Thymus (tissue), 11 donors: ENCODE measurements at regions not wholly inside any gene's neighbourhood (a gene's known extent, or its start where the extent isn't known, plus 50 kb on each side); places are given as distances from the start of the nearest gene placed in this dataset.
"Not testable (repeated sequence)": the region's sequence is repeated elsewhere in the genome, so short reads cannot be mapped to it uniquely, and the experiment has no call there.

Experiments
- DNase-seq, 9 donors: peaks; one replicate each; pipeline ENCODE4 v3.0.0-alpha.2; 2013; ENCODE audit warnings: low spot score in 9 of 9, low read depth in 6 of 9, missing footprints in 1 of 9
- H3K27ac ChIP-seq, 2 donors: one replicate each; pipeline ENCODE4 v1.5.1; 2013; ENCODE audit warnings: control low read depth in 1 of 2, low read depth in 1 of 2, low read length in 1 of 2, mild to moderate bottlenecking in 1 of 2, moderate library complexity in 1 of 2
- H3K27me3 ChIP-seq, 2 donors: one replicate each; pipeline ENCODE4 v1.5.1; 2013; ENCODE audit warnings: low read length in 1 of 2; ENCODE audit not compliant: control insufficient read depth in 2 of 2, insufficient read depth in 1 of 2
- H3K36me3 ChIP-seq, 2 donors: one replicate each; pipeline ENCODE4 v1.5.1; 2013; ENCODE audit warnings: low read length in 1 of 2, mild to moderate bottlenecking in 1 of 2, moderate library complexity in 1 of 2; ENCODE audit not compliant: control insufficient read depth in 2 of 2, insufficient read depth in 2 of 2
- H3K4me1 ChIP-seq, 2 donors: one replicate each; pipeline ENCODE4 v1.5.1; 2013; ENCODE audit warnings: low read length in 2 of 2; ENCODE audit not compliant: control insufficient read depth in 2 of 2, insufficient read depth in 2 of 2
- H3K4me3 ChIP-seq, 2 donors: one replicate each; pipeline ENCODE4 v1.5.1; 2013; ENCODE audit warnings: low read length in 2 of 2, control low read depth in 1 of 2, mild to moderate bottlenecking in 1 of 2
- H3K9me3 ChIP-seq, 2 donors: one replicate each; pipeline ENCODE4 v1.5.1; 2013; ENCODE audit warnings: low read length in 1 of 2, mild to moderate bottlenecking in 1 of 2; ENCODE audit not compliant: control insufficient read depth in 2 of 2, insufficient read depth in 1 of 2
- WGBS: extraction: QIAGEN DNeasy Blood & Tissue Kit; methylation state at CpG from one replicate; pipeline ENCODE4 v1.1.7; 2013; 5-methylcytosine and 5-hydroxymethylcytosine counted together
- donor health status: healthy.

DNA sequence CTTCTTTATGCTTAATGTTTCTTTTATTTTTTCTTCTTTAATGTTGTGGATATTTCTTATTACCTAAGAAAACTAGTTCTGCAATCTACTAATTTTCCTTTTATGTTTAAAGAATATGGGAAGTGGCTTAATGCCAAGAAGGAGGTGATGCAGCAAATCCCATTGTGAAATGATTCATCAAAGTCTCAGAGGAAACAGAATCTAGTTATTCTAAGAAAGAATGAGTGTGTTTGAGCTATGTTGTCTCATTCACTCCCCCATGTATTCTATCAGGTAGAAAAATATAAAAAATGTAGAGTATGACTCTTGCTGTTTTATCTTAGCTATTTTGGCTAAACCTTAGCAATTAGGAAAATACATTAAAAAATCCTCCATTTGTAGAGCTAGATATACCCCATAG, 659.9 kb upstream of the RGS18 start:
- no peak overlapping the region for H3K4me3 ChIP-seq
- no peaks in the 10 kb centered on the region for H3K9me3 ChIP-seq
- H3K4me1 ChIP-seq: no peaks in the 10 kb centered on the region
- DNase-seq: no peak
- H3K27ac ChIP-seq: no peak overlapping the region
- H3K27me3 ChIP-seq: no peaks in the 10 kb centered on the region
- no peaks in the 10 kb centered on the region for H3K36me3 ChIP-seq

DNA sequence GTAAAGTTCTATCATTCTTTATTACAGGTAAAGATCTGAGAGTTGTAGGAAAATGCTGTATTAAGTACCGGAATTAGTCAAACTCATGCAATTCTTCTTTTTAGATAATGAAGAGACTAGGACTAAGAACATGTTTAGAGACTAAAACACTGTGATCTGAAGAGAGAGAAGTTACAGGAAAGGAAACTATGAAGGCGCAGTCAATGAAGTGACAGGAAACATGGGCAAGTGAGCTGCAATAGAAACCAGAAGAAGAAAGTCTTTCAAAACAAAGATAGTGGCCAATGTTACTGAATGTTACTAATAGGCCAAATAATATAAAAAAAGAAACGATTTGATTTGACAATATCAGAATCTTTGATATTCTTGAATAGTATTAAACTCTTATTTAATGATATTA, 659.4 kb upstream of the RGS18 start:
- H3K27me3 ChIP-seq: no peaks in the 10 kb centered on the region
- no peaks in the 10 kb centered on the region for H3K9me3 ChIP-seq
- DNase-seq: no peak
- H3K36me3 ChIP-seq: no peaks in the 10 kb centered on the region
- no peaks in the 10 kb centered on the region for H3K4me1 ChIP-seq
- no peak overlapping the region for H3K27ac ChIP-seq
- H3K4me3 ChIP-seq: no peak overlapping the region
- WGBS: 90% methylated on average over 3 of the region's 3 CpGs

GRCh38 chr1:191504999-191505398, 653.3 kb upstream of the RGS18 start:
- DNase-seq: no peak
- no peak overlapping the region for H3K4me3 ChIP-seq
- H3K36me3 ChIP-seq: no peaks in the 10 kb centered on the region
- no peaks in the 10 kb centered on the region for H3K9me3 ChIP-seq
- no peak overlapping the region for H3K27ac ChIP-seq
- no peaks in the 10 kb centered on the region for H3K4me1 ChIP-seq
- H3K27me3 ChIP-seq: no peaks in the 10 kb centered on the region

- 85% methylated on average over 2 of the region's 2 CpGs for WGBS
Observed at GRCh38 chr1:191508239-191508638, 650.0 kb upstream of the RGS18 start.

GRCh38 chr1:191511480-191511879, 646.8 kb upstream of the RGS18 start:
- H3K4me3 ChIP-seq, H3K9me3 ChIP-seq, DNase-seq, H3K27ac ChIP-seq, H3K4me1 ChIP-seq, H3K27me3 ChIP-seq, H3K36me3 ChIP-seq: not testable (repeated sequence)
- WGBS: 92% methylated on average over 3 of the region's 3 CpGs

More at GRCh38 chr1:191508239-191508638, 650.0 kb upstream of the RGS18 start:
- H3K9me3 ChIP-seq: no peaks in the 10 kb centered on the region
- no peaks in the 10 kb centered on the region for H3K27me3 ChIP-seq
- H3K4me1 ChIP-seq: no peaks in the 10 kb centered on the region
- no peak for DNase-seq
- no peaks in the 10 kb centered on the region for H3K36me3 ChIP-seq
- no peak overlapping the region for H3K27ac ChIP-seq
- no peak overlapping the region for H3K4me3 ChIP-seq

DNA sequence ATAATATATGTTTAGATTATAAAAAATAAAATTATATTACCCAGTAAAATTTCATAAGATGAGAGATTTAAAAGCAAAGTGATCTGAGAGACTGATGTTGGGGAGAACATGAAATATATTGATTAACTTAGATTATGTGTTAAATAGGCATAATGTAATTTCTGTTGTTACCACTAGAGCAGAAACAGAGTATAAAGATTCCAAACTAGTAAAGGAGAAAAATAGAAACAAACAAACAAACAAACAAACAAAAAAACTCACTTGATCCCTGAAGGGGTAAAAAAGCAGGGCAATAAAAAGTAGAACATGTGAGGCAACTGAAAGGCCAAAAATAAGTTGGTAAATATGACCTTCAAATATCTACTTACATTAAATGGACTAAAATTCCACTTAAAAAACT, 640.4 kb upstream of the RGS18 start:
- Histone ChIP-seq H3K36me3 (no peaks in the 10 kb centered on the region), H3K27me3 (no peaks in the 10 kb centered on the region), H3K4me1 (no peaks in the 10 kb centered on the region), H3K27ac (no peak overlapping the region), H3K4me3 (no peak overlapping the region), H3K9me3 (no peaks in the 10 kb centered on the region)
- no peak for DNase-seq

- Histone ChIP-seq H3K4me1 (no peaks in the 10 kb centered on the region), H3K27ac (no peak overlapping the region), H3K9me3 (no peaks in the 10 kb centered on the region), H3K4me3 (no peak overlapping the region), H3K36me3 (no peaks in the 10 kb centered on the region), H3K27me3 (no peaks in the 10 kb centered on the region)
- no peak for DNase-seq
Observed at GRCh38 chr1:191519519-191519918, 638.7 kb upstream of the RGS18 start.

DNA sequence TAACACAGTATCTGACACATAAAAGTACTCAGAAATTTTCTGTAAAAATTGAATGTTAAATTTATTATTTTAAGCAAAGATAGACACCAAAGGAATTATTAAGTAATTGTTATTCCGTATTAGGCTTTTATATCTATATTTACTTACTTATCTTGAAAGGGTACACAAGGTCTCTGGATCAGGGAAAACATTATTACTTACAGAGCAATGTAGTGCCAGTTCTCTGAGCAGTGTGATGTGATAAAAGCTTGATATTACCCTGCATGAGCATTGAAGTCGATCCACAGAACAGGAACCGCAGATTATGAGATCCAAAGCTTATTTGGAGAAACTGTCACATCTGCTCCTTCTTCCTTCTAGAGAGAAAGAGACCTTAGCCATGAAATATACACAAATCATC, 637.9 kb upstream of the RGS18 start:
- Histone ChIP-seq H3K4me3 (no peak overlapping the region), H3K9me3 (no peaks in the 10 kb centered on the region), H3K27ac (no peak overlapping the region), H3K36me3 (no peaks in the 10 kb centered on the region), H3K27me3 (no peaks in the 10 kb centered on the region), H3K4me1 (no peaks in the 10 kb centered on the region)
- 88% methylated on average over 3 of the region's 3 CpGs for WGBS
- no peak for DNase-seq

DNA sequence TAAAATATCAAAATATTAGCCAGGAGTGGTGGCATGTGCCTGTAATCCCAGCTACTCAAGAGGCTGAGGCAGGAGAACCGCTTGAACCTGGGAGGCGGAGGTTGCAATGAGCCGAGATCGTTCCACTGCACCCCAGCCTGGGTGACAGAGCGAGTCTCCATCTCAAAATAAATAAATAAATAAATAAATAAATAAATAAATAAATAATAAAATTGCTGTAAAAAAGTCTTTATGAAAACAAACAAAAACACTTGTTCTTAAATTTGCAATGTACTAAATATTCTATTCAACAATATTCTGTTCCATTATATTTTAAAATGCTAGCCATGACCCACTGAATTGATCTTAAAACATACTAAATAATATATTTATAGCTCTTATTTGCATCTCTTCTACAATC, 632.3 kb upstream of the RGS18 start:
- not testable (repeated sequence) for H3K27me3 ChIP-seq, H3K9me3 ChIP-seq, H3K36me3 ChIP-seq, H3K27ac ChIP-seq, H3K4me1 ChIP-seq, H3K4me3 ChIP-seq, DNase-seq
- 94% methylated on average over 5 of the region's 5 CpGs for WGBS

DNA sequence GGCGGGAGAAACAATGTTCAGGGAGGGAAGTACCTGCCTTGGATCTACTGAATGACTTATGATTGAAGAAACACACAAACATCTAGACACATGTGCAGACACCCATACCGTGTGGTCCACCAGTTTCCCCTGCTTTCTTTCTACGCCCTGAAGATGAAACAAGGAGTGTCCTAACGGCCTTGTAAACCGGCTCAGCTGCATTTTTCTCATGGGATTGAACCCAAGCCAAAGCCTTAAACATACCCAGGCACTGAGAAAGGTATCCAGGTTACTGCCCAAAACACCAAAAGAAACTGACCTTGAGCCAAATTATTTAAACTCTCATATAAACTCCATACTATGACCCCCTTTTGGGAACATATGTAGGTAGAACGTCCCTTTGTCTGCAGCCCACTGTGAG, 630.0 kb upstream of the RGS18 start:
- Histone ChIP-seq H3K9me3 (no peaks in the 10 kb centered on the region), H3K27me3 (no peaks in the 10 kb centered on the region), H3K4me3 (no peak overlapping the region), H3K27ac (no peak overlapping the region), H3K4me1 (no peaks in the 10 kb centered on the region), H3K36me3 (no peaks in the 10 kb centered on the region)
- no peak for DNase-seq
- WGBS: 94% methylated on average over 6 of the region's 6 CpGs
